ENCODE measurements at regions not wholly inside any gene's neighbourhood (a gene's known extent, or its start where the extent isn't known, plus 50 kb on each side); places are given as distances from the start of the nearest gene placed in this dataset.

DNA sequence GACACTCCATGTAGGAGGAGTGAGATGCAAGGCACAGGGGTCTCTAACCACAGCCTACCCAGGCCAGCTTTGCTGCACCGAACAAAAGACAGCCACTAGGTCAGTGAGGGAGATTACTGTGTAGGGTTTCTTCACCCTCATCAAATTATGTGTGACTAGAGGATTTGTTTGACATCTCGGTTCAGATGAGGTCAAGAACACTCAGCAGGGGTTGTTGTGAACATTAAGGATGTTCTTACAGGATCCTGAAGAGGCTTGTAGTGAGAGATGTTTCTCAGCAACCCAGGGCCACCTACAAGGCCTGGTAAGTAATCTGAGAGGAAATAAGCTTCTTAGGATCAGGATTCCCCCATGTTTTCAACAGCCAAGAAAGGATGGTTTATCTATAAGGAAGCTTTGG lies 202.1 kb downstream of the NXPE2 start:
- no peak for DNase-seq

GRCh38 chr11:114883472-114883871 lies 205.1 kb downstream of the NXPE2 start:
- no peak for DNase-seq

DNA sequence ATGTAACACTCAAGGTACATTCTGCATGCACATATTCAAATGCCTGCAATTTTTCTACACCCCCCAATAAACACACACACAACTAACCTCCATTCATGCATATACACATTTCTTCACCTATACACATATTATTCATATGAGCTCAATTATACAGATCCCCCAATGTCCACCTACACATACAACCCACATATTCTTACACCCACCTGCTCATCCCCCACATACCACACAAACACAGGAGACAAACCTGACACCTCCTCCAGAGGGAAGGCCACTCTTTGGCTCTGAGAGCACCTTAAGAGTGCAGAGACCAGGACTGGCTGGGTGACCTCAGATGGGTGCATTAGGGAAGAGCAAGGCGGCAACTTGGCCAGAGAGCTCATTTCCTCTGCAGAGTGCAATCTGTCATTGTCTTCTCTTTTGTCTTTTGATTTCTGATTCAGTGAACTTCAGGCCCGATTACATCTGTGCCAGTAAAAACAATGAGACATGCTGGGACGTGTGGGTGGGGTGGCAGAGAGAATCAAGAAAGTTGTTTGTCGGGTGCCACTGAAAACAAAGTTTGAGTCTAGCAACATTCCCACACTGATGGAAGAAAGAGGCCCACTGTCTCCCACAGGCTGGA lies 208.4 kb downstream of the NXPE2 start:
- no peak for DNase-seq

DNA sequence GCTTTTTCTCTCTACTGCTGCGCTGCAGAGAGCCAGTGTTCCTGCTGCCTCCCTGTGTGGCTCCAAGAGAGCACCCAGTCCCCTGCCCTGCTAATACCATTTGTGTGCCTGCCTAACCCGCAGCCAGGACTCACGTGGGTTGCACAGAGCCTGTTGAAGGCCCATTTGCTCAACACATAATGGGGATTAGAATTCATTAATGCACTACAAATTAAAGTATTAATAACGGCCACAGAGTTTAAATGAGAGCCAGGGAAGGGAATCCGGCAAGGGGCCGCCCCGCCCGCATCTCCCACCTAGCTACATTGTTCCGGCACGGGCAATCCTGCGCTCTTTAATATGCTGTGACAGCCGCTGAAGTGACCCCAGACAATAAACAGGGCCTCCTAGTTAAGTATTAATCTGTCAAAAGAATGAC lies 211.3 kb downstream of the NXPE2 start:
- no peak for DNase-seq

DNA sequence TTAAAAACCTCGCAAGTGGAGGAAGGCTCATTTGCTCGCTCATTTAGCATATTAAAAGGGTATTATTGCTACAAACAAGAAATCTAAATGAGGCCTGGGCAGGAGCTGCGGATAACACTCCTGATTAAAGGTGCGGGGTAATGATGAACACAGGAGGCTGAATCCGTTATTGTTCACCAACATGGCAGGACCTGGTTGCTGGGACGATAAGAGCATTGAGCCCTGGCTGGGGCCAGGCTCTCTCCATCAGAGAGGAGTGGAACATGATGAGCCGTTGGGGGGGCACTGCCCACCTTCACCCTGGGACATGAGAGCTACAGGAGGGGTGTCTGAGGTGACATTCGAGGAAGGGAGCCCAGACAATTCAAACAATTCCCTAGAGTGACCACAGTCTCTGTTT lies 211.7 kb downstream of the NXPE2 start:
- DNase-seq, result no peak

GRCh38 chr11:114891911-114892310 lies 213.6 kb downstream of the NXPE2 start:
- no peak for DNase-seq

DNA sequence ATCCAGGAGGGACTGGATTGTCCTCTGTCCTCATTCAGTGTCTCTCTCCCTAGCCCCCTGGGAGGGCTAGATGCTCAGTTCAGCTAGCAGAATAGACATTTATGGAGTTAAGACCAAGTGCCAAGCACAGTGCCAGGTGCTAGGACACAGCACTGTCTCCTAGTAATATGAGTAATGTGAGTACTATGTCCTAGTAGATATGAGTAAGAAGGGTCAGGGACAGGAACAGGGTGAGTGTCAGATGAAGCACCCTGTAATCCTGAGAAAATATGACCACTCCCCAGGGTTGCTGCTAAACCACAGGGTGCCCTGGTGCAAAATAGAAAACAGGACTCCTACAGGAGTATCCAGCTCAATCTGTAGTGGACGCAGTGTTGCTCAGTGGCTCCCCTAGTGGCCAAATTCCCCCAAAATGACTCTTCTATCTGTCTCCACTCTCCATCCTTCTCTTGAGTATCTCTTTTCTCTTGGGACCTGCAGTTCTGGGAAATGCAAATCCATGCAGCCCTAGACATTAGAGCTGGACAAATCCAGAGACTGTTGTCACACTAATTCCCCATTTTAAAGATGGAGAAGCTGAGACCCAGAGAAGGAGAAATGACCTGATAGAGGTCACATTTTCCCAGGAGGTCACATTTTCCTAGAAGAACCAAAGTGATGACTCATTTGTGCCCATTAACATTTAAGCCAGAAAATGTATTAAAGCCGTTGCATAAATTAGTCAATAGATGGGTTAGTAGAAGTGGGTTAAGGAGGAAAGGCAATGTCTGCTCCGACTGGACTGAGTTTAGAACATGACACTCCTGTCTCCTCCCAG lies 214.3 kb downstream of the NXPE2 start:
- DNase-seq, result no peak

- DNase-seq, result no peak
These were observed 215.0 kb downstream of the NXPE2 start for GRCh38 chr11:114893329-114893728.

DNA sequence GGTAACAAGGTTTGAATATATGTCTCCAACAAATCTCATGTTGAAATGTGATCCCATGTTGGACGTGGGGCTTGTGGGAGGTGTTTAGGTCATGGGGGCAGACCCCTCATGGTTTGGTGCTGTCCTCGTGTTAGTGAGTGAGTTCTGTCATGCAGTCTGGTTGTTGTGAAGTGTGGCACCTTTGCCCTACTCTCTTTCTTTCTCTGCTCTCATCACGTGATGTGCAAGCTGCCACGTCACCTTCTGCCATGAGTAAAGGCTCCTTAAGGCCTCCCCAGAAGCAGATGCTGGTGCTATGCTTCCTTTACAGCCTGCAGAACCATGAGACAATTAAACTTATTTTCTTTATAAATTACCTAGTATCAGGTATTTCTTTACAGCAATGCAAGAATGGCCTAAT lies 218.3 kb downstream of the NXPE2 start:
- DNase-seq, result no peak

DNA sequence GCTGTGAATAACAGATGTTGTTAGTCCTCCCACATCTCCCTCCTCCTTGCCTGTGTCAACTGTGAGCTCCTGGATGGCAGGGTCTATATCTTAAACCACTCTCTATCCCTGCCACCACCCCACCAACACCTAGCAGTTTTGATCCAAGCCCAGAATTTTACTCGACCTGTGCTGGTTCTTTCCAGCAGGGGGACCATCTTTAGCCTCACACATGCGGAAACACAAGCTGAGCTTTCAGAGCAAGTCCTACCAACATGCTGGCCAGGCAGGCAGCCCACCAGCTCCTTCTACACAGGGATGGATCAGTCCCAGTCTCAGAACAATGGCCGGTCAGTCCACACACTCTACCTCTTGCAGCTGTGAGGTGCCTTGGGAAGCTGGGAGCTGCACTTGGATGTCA lies 231.5 kb downstream of the NXPE2 start:
- no peak for DNase-seq

DNA sequence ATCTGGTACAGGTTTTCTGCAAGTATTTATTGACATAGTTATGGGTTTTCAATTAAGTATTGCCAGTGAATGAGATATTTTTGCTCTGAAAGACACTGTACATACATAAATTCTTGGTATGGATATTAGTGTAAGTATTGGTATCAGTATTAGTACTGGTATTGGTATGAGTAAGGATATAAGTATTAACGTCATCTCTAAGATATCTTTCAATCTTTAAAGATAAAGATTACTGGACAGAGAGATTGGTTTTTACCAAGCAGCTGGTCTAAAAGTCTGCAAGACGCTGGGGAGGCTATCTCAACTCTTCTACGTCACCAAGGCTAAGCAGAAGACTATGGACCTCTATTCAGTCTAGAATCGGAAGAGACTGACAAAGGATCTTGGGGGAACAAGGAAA lies 234.5 kb downstream of the NXPE2 start:
- no peak for DNase-seq

DNA sequence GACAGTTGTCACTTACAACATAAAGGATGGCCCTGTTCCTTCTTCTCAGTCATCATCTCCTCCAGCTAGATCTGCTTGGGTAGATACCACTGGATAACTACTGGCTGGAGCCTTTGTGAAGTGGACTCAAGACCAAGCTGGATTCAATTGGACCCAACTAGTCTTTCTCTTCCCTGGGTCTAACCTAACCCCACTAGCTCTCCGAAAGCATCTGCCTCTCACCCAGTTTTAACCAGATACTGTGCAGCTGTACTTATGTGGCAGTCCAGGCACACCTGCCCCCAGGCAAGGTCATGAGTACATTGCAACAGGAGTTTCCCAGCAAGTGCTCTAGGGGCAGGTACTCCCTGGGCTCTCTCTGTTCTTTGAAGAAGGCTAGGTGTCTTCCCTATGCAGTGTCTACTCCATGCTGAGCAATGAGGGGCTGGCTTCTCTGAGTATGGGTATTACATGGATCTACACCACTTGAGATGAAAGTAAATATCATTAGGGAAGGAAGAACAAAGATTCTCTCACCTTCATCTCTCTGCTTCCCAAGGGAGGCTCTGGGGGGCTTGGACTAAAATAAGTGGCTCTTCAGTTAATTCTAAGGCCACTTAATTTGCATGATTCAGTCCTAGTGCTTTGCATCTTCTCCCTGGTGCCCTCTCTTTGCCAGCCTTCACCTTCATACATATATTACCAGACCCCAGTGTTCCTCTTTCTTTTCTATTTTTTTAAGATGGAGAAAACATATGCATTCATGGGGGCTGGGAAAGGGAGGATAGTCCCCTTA lies 236.1 kb downstream of the NXPE2 start:
- DNase-seq, result no peak

GRCh38 chr11:114915871-114916805 lies 237.8 kb downstream of the NXPE2 start:
- no peak for DNase-seq

DNA sequence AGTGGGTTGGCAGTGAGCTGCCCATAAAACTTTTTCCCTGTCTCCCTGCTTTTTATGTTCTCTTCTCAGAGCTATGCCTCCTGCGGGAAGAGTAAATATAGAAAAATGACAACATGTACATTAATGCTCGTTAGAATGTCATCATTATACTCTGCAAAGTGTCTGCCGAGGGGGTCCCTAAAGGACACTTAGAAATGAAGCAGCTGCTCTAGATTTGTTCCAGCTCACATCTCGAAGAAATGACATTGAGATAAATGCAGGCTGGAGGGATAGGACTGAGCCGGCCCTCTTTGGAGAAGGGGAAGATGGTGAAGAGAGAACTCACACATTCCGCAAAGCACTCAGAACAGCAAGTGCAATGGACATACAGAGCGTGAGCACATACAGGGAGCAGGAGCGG lies 240.0 kb downstream of the NXPE2 start:
- DNase-seq, result no peak

DNA sequence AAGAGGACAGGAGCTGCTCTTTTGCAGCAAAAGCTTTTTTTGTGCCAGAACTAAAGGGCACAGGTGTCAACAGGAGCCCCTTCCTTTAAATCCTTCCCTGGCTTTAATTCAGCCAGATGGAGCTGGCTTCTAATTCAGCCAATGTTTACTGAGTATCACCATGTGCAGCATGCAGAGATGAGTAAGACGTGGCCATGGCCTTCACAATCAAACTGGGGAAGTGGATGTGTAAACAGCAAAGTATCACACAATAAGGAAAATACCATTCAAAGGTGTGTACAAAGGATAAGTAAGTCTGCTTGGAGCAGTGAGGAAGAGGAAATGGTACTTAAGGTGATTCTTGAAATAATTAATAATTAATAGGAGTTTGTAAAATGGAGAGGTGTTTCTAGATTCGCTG lies 243.4 kb downstream of the NXPE2 start:
- no peak for DNase-seq

- no peak for DNase-seq
These were observed 245.7 kb downstream of the NXPE2 start for GRCh38 chr11:114924042-114924441.

DNA sequence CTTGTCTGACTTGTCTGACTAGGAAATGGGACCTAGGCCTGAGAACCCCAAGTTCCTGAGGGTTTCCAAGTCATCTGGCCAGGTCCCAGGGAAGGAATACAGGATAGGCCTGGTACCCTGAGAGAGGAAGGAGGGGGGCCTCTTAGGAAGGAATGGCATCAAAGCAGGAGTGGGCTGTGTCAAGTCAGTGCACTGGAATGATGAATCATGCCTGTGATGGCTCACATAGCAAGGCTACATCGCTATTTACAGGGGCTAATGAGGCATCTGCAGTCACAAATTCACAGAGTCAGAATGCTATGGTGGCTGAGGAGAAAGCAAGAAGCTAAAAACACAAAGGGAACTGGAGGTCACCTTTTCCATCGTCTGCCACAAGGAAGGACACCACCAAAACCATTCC lies 247.3 kb downstream of the NXPE2 start:
- DNase-seq, result no peak

DNA sequence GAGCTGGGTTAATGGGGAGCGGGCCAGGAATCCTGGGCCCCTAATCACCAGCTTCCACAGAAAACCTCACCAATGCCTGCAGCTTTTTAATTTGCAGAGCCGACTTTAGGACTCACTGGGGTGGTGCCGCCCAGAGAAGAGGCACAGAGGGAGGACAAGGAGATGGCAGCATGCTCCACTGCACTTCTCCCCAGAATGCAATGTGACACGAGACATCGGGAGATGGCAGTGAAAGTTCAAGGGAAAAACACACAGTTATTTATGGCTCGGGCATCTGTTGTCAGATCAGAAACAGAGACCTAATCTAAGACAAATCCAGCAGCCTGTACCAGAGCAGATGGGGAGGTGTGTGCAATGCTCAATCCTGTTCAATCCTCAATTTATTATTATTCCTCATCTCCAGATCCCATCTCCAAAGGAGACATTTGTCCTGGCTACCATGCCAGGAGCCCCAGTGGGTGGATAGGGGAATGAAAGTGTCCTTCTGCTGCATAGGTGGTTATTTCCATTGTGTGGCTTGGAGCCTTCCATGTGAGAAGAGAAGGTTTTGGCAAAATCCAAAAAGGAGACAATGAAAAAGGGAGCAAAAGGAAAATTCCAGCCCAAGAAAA lies 250.0 kb downstream of the NXPE2 start:
- DNase-seq, result no peak

DNA sequence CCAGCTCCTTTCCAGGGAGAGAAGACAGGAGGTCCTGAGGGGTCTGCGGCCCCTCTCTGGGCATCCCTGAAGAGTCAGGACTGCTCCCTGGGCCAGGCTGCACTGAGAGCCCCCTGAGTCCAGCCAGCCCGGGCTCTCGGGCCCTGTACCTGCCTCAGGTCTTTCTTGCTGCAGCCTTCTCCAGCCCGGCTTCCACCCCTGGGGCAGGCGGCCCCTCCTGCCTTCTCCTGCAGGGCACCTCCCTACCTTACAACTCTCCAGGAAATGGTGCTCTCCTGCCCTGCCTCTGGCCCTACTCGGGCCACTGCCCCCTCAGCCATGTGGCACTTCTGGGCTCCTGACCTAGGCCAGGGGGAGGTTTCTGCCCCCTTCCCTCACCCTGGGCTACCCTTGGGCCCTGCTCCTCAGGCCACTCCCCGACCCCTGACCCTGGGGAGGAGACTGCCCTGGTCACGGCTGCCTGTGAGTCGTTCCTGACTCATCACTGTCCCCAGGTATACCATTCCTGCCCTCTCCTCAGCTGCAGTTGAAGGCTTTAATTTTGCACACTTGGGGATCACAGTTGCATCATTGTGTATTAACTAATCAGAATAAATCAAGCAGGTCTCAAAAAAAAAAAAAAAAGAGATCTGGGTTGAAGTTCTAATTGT lies 251.1 kb downstream of the NXPE2 start:
- no peak for DNase-seq

- no peak for DNase-seq
These were observed 260.5 kb downstream of the NXPE2 start for GRCh38 chr11:114938799-114939198.

DNA sequence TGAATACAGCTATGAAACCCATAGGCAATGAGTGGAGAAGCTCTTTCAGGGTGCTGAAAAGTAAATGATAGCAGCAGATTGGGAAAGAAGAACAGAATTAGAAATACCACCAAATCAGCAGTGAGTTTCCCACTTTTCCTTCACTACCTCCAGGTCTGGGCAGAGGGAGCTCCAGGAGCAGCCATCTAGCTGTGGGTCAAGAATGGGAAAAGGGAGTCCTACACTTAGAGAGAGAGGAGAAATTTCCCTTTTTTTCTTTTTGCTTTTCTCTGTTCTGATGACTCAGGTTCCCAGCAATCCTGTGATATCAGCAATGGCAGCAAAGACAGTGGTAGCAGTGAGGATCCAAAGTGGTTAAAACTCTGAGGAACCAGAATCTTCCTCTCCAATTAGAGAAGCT lies 263.9 kb downstream of the NXPE2 start:
- no peak for DNase-seq

Data from CD4-positive, alpha-beta T cell treated with Interleukin-6 for 4 hours (primary cell).